Esophagus muscularis mucosa (tissue), 3 donors: ENCODE measurements at regions not wholly inside any gene's neighbourhood (a gene's known extent, or its start where the extent isn't known, plus 50 kb on each side); places are given as distances from the start of the nearest gene placed in this dataset.

Experiments used
- EP300 ChIP-seq: sonication (generic); formaldehyde crosslinking; IDR thresholded peaks from one replicate; pipeline ENCODE4 v1.6.1; 2017; ENCODE audit warnings: antibody characterized with exemption
- POLR2AphosphoS5 ChIP-seq, 2 donors: sonication (generic); formaldehyde crosslinking; IDR thresholded peaks; one replicate each; pipeline ENCODE4 v1.6.1; 2017; ENCODE audit warnings: antibody characterized with exemption in 2 of 2

DNA sequence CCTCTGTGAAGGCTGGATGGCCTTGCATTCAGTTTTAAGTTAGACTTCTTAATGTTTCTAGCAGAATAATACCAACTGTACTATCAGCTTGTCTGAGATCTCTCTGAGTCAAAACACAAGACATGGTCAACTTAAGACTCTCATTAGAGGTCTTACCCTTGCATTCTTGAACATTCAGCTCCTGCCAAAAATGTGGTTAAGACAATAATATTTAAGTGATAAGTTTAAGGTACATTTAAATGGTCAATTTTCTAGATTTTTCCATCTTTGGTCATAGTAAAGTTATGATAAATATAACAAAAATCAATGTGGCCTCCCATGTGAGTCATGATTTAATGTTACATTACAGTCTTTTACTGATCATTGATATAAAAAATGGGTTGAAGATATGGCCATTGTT lies 75.0 kb downstream of the NR2F1 start:
- TF ChIP-seq EP300 (no peak), POLR2AphosphoS5 (IDR thresholded peaks at IDR 0.05) (no peak)
